HEK293T (cell line): ENCODE measurements at regions not wholly inside any gene's neighbourhood (a gene's known extent, or its start where the extent isn't known, plus 50 kb on each side); places are given as distances from the start of the nearest gene placed in this dataset.

ENCODE experiments used
- ARNT ChIP-seq: fragments of 450-650 bp; IDR thresholded peaks from 2 replicates; pipeline ENCODE4 v1.6.1; 2017; ENCODE audit warnings: mild to moderate bottlenecking
- BHLHE40 ChIP-seq: fragments of 450-650 bp; IDR thresholded peaks from 2 replicates; pipeline ENCODE4 v1.6.1; 2016; ENCODE audit warnings: mild to moderate bottlenecking, moderate library complexity, borderline replicate concordance
- FOXK2 ChIP-seq: fragments of 450-650 bp; IDR thresholded peaks from 2 replicates; pipeline ENCODE4 v1.6.1; 2016; ENCODE audit warnings: mild to moderate bottlenecking
- HDGF ChIP-seq: fragments of 450-650 bp; IDR thresholded peaks from 2 replicates; pipeline ENCODE4 v1.6.1; 2017; ENCODE audit warnings: antibody characterized with exemption, borderline replicate concordance
- NFRKB ChIP-seq: fragments of 450-650 bp; IDR thresholded peaks from 2 replicates; pipeline ENCODE4 v1.6.1; 2016; ENCODE audit warnings: mild to moderate bottlenecking, moderate library complexity
- SP1 ChIP-seq: fragments of 450-650 bp; IDR thresholded peaks from 2 replicates; pipeline ENCODE4 v1.6.1; 2017
- SUZ12 ChIP-seq: fragments of 450-650 bp; IDR thresholded peaks from 2 replicates; pipeline ENCODE4 v1.6.1; 2016; ENCODE audit warnings: mild to moderate bottlenecking
- TARDBP ChIP-seq: fragments of 450-650 bp; IDR thresholded peaks from 2 replicates; pipeline ENCODE4 v1.6.1; 2016

DNA sequence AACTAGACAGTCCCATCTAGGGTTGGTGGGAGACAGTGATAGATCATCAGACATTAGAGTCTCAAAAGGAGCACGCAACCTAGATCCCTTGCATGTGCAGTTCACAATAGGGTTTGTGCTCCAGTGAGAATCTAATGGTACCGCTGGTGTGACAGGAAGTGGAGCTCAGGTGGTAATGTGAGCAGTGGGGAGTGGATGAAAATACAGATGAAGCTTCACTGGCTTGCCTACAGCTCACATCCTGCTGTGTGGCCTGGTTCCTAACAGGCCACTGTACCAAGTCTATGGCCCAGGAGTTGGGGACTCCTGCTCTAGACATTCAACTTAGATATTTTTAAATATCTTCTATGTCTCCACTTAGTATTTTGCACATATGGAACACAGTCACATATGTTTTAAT is 231.1 kb upstream of the NRIP1 start:
- TF ChIP-seq BHLHE40, result no peak
- no peak for TF ChIP-seq ARNT
- no peak for TF ChIP-seq SP1
- TF ChIP-seq FOXK2, result no peak
- TF ChIP-seq HDGF, result no peak
- no peak for TF ChIP-seq NFRKB
- no peak for TF ChIP-seq TARDBP
- no peak for TF ChIP-seq SUZ12
